IMR-90 (cell line): ENCODE measurements at regions not wholly inside any gene's neighbourhood (a gene's known extent, or its start where the extent isn't known, plus 50 kb on each side); places are given as distances from the start of the nearest gene placed in this dataset.

Experiments
- ATAC-seq: fragments of 200-7000 bp; cut with Tn5 transposase; 2 replicates; pipeline ENCODE4 v1.9.1; 2020; ENCODE audit warnings: low read depth, mild to moderate bottlenecking, moderate library complexity
- BruUV-seq: library from RNA; stranded (reverse); fragments of 400-500 nt; replicated peaks from 2 replicates; lab custom pipeline; 2021; lab: Mats Ljungman, UMichigan
- CTCF ChIA-PET: fragments of 300-600 bp; formaldehyde crosslinking; extraction: SDS; loops from one replicate; lab custom pipeline; 2021; ENCODE audit warnings: antibody characterized with exemption; lab: Yijun Ruan, JAX
- POLR2A ChIA-PET: fragments of 300-600 bp; sonication (Branson Sonifier 250); formaldehyde crosslinking; loops from one replicate; lab custom pipeline; 2022; ENCODE audit warnings: antibody characterized with exemption; ENCODE audit not compliant: unreplicated experiment; lab: Charles Lee
- DNase-seq: peaks from one replicate; pipeline ENCODE4 v3.0.0; 2013
- H2AFZ ChIP-seq: replicated peaks from 2 replicates; pipeline ENCODE3; 2013; ENCODE audit warnings: low read length, mild to moderate bottlenecking; ENCODE audit not compliant: poor library complexity
- H2AK5ac ChIP-seq: 2 replicates; pipeline ENCODE4 v1.6.1; 2013; ENCODE audit warnings: low read depth, low read length, inconsistent platforms
- H2AK9ac ChIP-seq: replicated peaks from 2 replicates; pipeline ENCODE3; 2013; ENCODE audit warnings: mild to moderate bottlenecking, low read depth, low read length, moderate library complexity; ENCODE audit not compliant: poor library complexity
- H2BK120ac ChIP-seq: 2 replicates; pipeline ENCODE4 v1.6.1; 2013; ENCODE audit warnings: low read depth, low read length, inconsistent platforms
- H2BK15ac ChIP-seq: 3 replicates; pipeline ENCODE4 v1.6.1; 2013; ENCODE audit warnings: low read depth, low read length, inconsistent platforms
- H2BK20ac ChIP-seq: 2 replicates; pipeline ENCODE4 v1.6.1; 2013; ENCODE audit warnings: low read depth, mild to moderate bottlenecking, inconsistent platforms, low read length, moderate library complexity
- H2BK5ac ChIP-seq: 2 replicates; pipeline ENCODE4 v1.6.1; 2013; ENCODE audit warnings: mild to moderate bottlenecking, low read depth, low read length, inconsistent platforms; ENCODE audit not compliant: poor library complexity, severe bottlenecking
- H3K14ac ChIP-seq: replicated peaks from 2 replicates; pipeline ENCODE4 v1.6.1; 2013; ENCODE audit warnings: low read depth, low read length, inconsistent platforms
- H3K18ac ChIP-seq: 2 replicates; pipeline ENCODE4 v1.6.1; 2013; ENCODE audit warnings: low read depth, low read length, control low read depth
- H3K23ac ChIP-seq: 2 replicates; pipeline ENCODE4 v1.6.1; 2013; ENCODE audit warnings: low read depth, low read length, inconsistent platforms
- H3K27ac ChIP-seq: 2 replicates; pipeline ENCODE4 v1.5.1; 2013; ENCODE audit warnings: mild to moderate bottlenecking, control low read depth, low read length; ENCODE audit not compliant: insufficient read depth
- H3K27me3 ChIP-seq: 2 replicates; pipeline ENCODE4 v1.6.1; 2013; ENCODE audit warnings: low read length; ENCODE audit not compliant: control insufficient read depth, insufficient read depth
- H3K36me3 ChIP-seq: 2 replicates; pipeline ENCODE4 v1.6.1; 2013; ENCODE audit warnings: low read length, mixed read lengths; ENCODE audit not compliant: control insufficient read depth, insufficient read depth
- H3K4ac ChIP-seq: 2 replicates; pipeline ENCODE4 v1.6.1; 2013; ENCODE audit warnings: low read depth, low read length, inconsistent platforms
- H3K4me1 ChIP-seq: 2 replicates; pipeline ENCODE4 v1.6.1; 2013; ENCODE audit warnings: low read length, mixed read lengths; ENCODE audit not compliant: control insufficient read depth, insufficient read depth
- H3K4me2 ChIP-seq: 2 replicates; pipeline ENCODE4 v1.6.1; 2013; ENCODE audit warnings: low read depth, mild to moderate bottlenecking, control low read depth, low read length, moderate library complexity
- H3K4me3 ChIP-seq: 2 replicates; pipeline ENCODE4 v1.5.1; 2013; ENCODE audit warnings: low read depth, mild to moderate bottlenecking, control low read depth, low read length, moderate library complexity; ENCODE audit not compliant: insufficient read depth
- H3K56ac ChIP-seq: 2 replicates; pipeline ENCODE4 v1.6.1; 2013; ENCODE audit warnings: low read length, inconsistent platforms; ENCODE audit not compliant: insufficient read depth; ENCODE audit errors: extremely low read depth
- H3K79me1 ChIP-seq, 2 experiments: 2 replicates each; pipeline ENCODE4 v1.6.1; 2013; ENCODE audit warnings: low read length in 2 of 2, inconsistent platforms in 1 of 2, low read depth in 1 of 2
- H3K9ac ChIP-seq: 2 replicates; pipeline ENCODE4 v1.6.1; 2013; ENCODE audit warnings: low read depth, low read length, control low read depth
- H3K9me1 ChIP-seq: 2 replicates; pipeline ENCODE4 v1.6.1; 2013; ENCODE audit warnings: low read length, inconsistent platforms; ENCODE audit not compliant: insufficient read depth
- H3K9me3 ChIP-seq: 2 replicates; pipeline ENCODE4 v1.6.1; 2013; ENCODE audit warnings: low read length; ENCODE audit not compliant: control insufficient read depth, insufficient read depth
- H4K20me1 ChIP-seq: 2 replicates; pipeline ENCODE4 v1.6.1; 2013; ENCODE audit warnings: low read length, inconsistent platforms; ENCODE audit not compliant: insufficient read depth
- H4K5ac ChIP-seq: 2 replicates; pipeline ENCODE4 v1.6.1; 2013; ENCODE audit warnings: mild to moderate bottlenecking, low read depth, low read length, control low read depth
- H4K8ac ChIP-seq, 2 experiments: 2 replicates each; pipeline ENCODE4 v1.6.1; 2013; ENCODE audit warnings: low read depth in 2 of 2, low read length in 2 of 2, control low read depth in 1 of 2, inconsistent platforms in 1 of 2
- H4K91ac ChIP-seq: 2 replicates; pipeline ENCODE4 v1.6.1; 2013; ENCODE audit warnings: low read depth, low read length, inconsistent platforms; ENCODE audit not compliant: insufficient read depth
- BHLHE40 ChIP-seq: fragments of 150-350 bp; IDR thresholded peaks from 2 replicates; pipeline ENCODE4 v1.6.1; 2016; ENCODE audit warnings: mild to moderate bottlenecking, low read depth, low read length
- WGBS, 2 experiments: methylation state at CpG; one replicate each; pipeline versions ENCODE4 v1.1.5 to v1.1.7; 2013; ENCODE audit warnings: missing lambda C conversion rate in 2 of 2; ENCODE audit not compliant: insufficient read length in 1 of 2; ENCODE audit errors: extremely low coverage in 2 of 2; 5-methylcytosine and 5-hydroxymethylcytosine counted together
- dilution Hi-C: fragments of 300-500 bp; cut with HindIII; formaldehyde crosslinking; loops from one replicate; pipeline ENCODE4 v1.14.3; 2018; ENCODE audit warnings: low sequenced_read_pairs; ENCODE audit not compliant: unreplicated experiment
- in situ Hi-C: fragments of 300-500 bp; cut with MboI; formaldehyde crosslinking; loops from 3 replicates; pipeline ENCODE4 v1.14.3; 2019; ENCODE audit warnings: low sequenced_read_pairs, inconsistent platforms, mixed read lengths
- intact Hi-C: fragments of 100-400 bp; cut with micrococcal nuclease; formaldehyde crosslinking; loops from 2 replicates; pipeline ENCODE4 v1.10.0; 2022

DNA sequence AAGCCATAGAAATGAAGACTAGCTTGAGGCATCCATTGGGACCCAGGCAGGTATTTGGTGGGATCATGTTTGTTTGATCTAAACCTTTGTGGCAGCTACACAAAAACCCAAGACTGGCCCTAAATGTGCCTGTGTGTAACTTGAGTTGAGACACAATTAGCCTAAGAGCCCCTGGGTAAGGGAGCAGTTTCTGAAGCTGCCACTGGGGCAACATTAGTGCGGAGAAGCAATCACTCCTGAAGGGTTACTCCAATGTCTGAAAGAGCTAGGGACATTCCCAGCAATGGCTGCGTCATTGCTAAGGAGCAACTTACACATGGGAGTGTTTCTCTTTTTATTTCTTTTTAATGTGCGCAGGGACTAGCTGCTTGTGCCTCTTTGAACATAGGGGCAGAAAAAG, 67.9 kb upstream of the EEF1E1 start:
- Histone ChIP-seq H2AFZ (no peak overlapping the region), H3K4me1 (no peaks in the 10 kb centered on the region), H3K56ac (no peak overlapping the region), H3K9ac (no peak overlapping the region), H2BK120ac (no peak overlapping the region), H4K5ac (no peak overlapping the region), H3K36me3 (no peaks in the 10 kb centered on the region), H3K9me1 (0 out of 2 replicates have a peak, but pooled peaks cover 2% of the 10 kb centered on the region), H3K27me3 (no peaks in the 10 kb centered on the region), H3K79me1 (no peaks in the 10 kb centered on the region), H4K91ac (no peak overlapping the region), H3K9me3 (no peaks in the 10 kb centered on the region), H3K27ac (no peak overlapping the region), H3K4me2 (no peak overlapping the region), H2AK9ac (no peak overlapping the region), H4K20me1 (no peaks in the 10 kb centered on the region), H2BK5ac (no peak overlapping the region), H3K18ac (no peak overlapping the region), H2BK15ac (no peak overlapping the region), H2BK20ac (no peak overlapping the region), H3K14ac (no peak overlapping the region), H2AK5ac (no peak overlapping the region), H3K23ac (no peak overlapping the region), H3K4me3 (no peak overlapping the region), H4K8ac (no peak overlapping the region), H3K4ac (no peak overlapping the region)
- ChIA-PET POLR2A (no interaction called here), CTCF (interaction anchor here (0.6 to 1.1 kb wide), 2 partner anchors 27 to 49 kb away, joined by 3 to 4 read pairs; no protein-coding TSS in a partner anchor)
- intact Hi-C loops (no loop called here), dilution Hi-C loops (no loop called here), in situ Hi-C loops (no loop called here)
- ATAC-seq, result no peak
- DNase-seq, result no peak
- no CpG with 5 or more reads among the region's 3 CpGs for WGBS, 2 experiments
- BruUV-seq, result no TSS peak
- TF ChIP-seq BHLHE40, result no peak
